ENCODE measurements at regions not wholly inside any gene's neighbourhood (a gene's known extent, or its start where the extent isn't known, plus 50 kb on each side); places are given as distances from the start of the nearest gene placed in this dataset.

DNA sequence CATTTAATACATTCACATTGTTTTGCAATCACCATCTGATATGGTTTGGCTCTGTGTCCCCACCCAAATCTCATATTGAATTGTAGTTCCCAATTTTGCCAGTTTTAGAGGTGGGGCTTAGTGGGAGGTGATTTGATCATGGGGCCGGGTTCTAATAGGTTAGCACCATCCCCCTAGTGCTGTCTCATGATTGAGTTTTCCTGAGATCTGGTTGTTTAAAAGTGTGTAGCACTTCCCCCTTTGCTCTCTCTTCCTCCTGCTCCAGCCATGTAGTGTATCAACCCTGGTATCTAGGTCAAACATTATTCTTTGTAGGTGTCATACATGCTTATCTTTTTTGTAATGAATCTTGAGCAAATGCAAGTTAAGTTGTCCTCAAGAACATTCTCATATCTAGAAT is 83.3 kb upstream of the KIT start:
- Histone ChIP-seq H3K9me3 (no peaks in the 10 kb centered on the region), H3K27me3 (ENCODE audit: insufficient read depth) (no peaks in the 10 kb centered on the region), H4K20me1 (ENCODE audit: insufficient read depth) (no peaks in the 10 kb centered on the region), H3K79me2 (ENCODE audit: insufficient read depth) (no peaks in the 10 kb centered on the region), H3F3A (replicated peaks; ENCODE audit: insufficient read depth) (no peaks in the 10 kb centered on the region), H3K9ac (no peak overlapping the region), H3K4me3 (ENCODE audit: low read depth in 2 of 2, low read length in 1 of 2) (no peak overlapping the region), H3K4me2 (no peak overlapping the region), H2AFZ (ENCODE audit: low read depth) (no peak overlapping the region), H3K27ac (ENCODE audit: low read depth in 2 of 2, low read length in 1 of 2) (no peak overlapping the region), H3K9me2 (no peaks in the 10 kb centered on the region), H3K36me3 (replicated peaks in 1 of 2; ENCODE audit: control insufficient read depth in 1 of 2, insufficient read depth in 2 of 2, low read length in 1 of 2) (no peaks in the 10 kb centered on the region), H3K4me1 (ENCODE audit: control insufficient read depth in 1 of 2, insufficient read depth in 2 of 2, low read depth in 1 of 2, low read length in 1 of 2) (no peaks in the 10 kb centered on the region)
- 59% methylated on average over 1 of the region's 1 CpG for WGBS (ENCODE audit: low lambda C conversion rate)
- DNase-seq = no peak
- TF ChIP-seq, protein P1, sequence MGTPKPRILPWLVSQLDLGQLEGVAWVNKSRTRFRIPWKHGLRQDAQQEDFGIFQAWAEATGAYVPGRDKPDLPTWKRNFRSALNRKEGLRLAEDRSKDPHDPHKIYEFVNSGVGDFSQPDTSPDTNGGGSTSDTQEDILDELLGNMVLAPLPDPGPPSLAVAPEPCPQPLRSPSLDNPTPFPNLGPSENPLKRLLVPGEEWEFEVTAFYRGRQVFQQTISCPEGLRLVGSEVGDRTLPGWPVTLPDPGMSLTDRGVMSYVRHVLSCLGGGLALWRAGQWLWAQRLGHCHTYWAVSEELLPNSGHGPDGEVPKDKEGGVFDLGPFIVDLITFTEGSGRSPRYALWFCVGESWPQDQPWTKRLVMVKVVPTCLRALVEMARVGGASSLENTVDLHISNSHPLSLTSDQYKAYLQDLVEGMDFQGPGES (IDR thresholded peaks at IDR 0.05; ENCODE audit: low read depth, low read length) = no peak
- TF ChIP-seq EZH2phosphoT487 (IDR thresholded peaks at IDR 0.05; ENCODE audit: borderline replicate concordance, low read depth) = no peak
- TF ChIP-seq, protein P2, sequence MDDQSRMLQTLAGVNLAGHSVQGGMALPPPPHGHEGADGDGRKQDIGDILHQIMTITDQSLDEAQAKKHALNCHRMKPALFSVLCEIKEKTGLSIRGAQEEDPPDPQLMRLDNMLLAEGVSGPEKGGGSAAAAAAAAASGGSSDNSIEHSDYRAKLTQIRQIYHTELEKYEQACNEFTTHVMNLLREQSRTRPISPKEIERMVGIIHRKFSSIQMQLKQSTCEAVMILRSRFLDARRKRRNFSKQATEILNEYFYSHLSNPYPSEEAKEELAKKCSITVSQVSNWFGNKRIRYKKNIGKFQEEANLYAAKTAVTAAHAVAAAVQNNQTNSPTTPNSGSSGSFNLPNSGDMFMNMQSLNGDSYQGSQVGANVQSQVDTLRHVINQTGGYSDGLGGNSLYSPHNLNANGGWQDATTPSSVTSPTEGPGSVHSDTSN (IDR thresholded peaks at IDR 0.05) = no peak
- no peak for TF ChIP-seq NFIC (IDR thresholded peaks at IDR 0.05; ENCODE audit: borderline replicate concordance)
- TF ChIP-seq GATA2 (CRISPR knock-in tag; IDR thresholded peaks at IDR 0.05) = no peak
- no peak for TF ChIP-seq RFX5 (IDR thresholded peaks at IDR 0.05; ENCODE audit: low read length)
- no peak for TF ChIP-seq REST (IDR thresholded peaks at IDR 0.05; ENCODE audit: low read depth, low read length)
- no peak for TF ChIP-seq FOXM1 (IDR thresholded peaks at IDR 0.05; ENCODE audit: low read depth)
- TF ChIP-seq, protein P3, sequence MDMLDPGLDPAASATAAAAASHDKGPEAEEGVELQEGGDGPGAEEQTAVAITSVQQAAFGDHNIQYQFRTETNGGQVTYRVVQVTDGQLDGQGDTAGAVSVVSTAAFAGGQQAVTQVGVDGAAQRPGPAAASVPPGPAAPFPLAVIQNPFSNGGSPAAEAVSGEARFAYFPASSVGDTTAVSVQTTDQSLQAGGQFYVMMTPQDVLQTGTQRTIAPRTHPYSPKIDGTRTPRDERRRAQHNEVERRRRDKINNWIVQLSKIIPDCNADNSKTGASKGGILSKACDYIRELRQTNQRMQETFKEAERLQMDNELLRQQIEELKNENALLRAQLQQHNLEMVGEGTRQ (IDR thresholded peaks at IDR 0.05; ENCODE audit: borderline replicate concordance, low read depth, low read length) = no peak
- no peak for TF ChIP-seq TAF1 (IDR thresholded peaks at IDR 0.05; ENCODE audit: borderline replicate concordance, low read depth, low read length)
- TF ChIP-seq POLR2AphosphoS5 (IDR thresholded peaks at IDR 0.05; ENCODE audit: low read depth, low read length) = no peak
- TF ChIP-seq MEF2A (IDR thresholded peaks at IDR 0.05; ENCODE audit: borderline replicate concordance, low read depth) = no peak
- TF ChIP-seq GABPA (IDR thresholded peaks at IDR 0.05; ENCODE audit: low read depth) = no peak
- TF ChIP-seq, protein P4, sequence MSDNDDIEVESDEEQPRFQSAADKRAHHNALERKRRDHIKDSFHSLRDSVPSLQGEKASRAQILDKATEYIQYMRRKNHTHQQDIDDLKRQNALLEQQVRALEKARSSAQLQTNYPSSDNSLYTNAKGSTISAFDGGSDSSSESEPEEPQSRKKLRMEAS (IDR thresholded peaks at IDR 0.05; ENCODE audit: low read depth) = no peak
- TF ChIP-seq NRF1 (IDR thresholded peaks at IDR 0.05; ENCODE audit: low read depth, low read length) = no peak
- TF ChIP-seq, protein P5, sequence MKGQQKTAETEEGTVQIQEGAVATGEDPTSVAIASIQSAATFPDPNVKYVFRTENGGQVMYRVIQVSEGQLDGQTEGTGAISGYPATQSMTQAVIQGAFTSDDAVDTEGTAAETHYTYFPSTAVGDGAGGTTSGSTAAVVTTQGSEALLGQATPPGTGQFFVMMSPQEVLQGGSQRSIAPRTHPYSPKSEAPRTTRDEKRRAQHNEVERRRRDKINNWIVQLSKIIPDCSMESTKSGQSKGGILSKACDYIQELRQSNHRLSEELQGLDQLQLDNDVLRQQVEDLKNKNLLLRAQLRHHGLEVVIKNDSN (IDR thresholded peaks at IDR 0.05; ENCODE audit: borderline replicate concordance, low read depth) = no peak
- TF ChIP-seq SMC3 (IDR thresholded peaks at IDR 0.05; ENCODE audit: low read depth, low read length) = no peak
- ChIA-PET CTCF (no interaction called here), POLR2A (no interaction called here)
